ENCODE measurements at regions not wholly inside any gene's neighbourhood (a gene's known extent, or its start where the extent isn't known, plus 50 kb on each side); places are given as distances from the start of the nearest gene placed in this dataset.

DNA sequence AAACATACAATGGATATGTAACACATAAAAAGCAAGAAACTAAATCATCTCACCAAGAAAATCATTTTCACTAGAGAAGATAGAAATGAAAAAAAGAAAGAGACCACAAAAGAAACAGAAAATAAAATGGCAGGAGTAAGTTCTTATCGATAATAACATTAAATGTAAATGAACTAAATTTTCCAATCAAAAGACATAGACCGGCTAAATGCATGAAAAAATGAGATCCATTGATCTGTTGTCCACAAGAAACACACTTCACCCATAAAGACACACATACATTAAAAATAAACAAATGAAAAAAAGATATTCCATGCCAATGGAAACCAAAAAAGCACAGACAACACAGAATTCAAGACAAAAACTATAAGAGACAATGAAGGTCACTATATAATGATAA is 1771.9 kb downstream of the SI start:
- TF ChIP-seq CTCF (IDR thresholded peaks at IDR 0.05): no peak
- TF ChIP-seq POLR2A (IDR thresholded peaks at IDR 0.05): no peak
- no peak for TF ChIP-seq EP300 (IDR thresholded peaks at IDR 0.05)
